HepG2 (cell line): ENCODE measurements at regions not wholly inside any gene's neighbourhood (a gene's known extent, or its start where the extent isn't known, plus 50 kb on each side); places are given as distances from the start of the nearest gene placed in this dataset.

Source experiments
- ADNP ChIP-seq: sonication (generic); formaldehyde crosslinking; IDR thresholded peaks from 2 replicates; pipeline ENCODE4 v1.4.0; 2020; ENCODE audit warnings: missing genetic modification reagents
- EZH2 ChIP-seq: conservative IDR thresholded peaks from 2 replicates; pipeline ENCODE4 v1.6.1; 2012; ENCODE audit warnings: mild to moderate bottlenecking, low read depth, low read length, moderate library complexity
- FOXJ3 ChIP-seq: sonication (generic); formaldehyde crosslinking; IDR thresholded peaks from 2 replicates; pipeline ENCODE4 v1.4.0; 2020; ENCODE audit warnings: missing genetic modification reagents, mild to moderate bottlenecking, borderline replicate concordance
- FOXK1 ChIP-seq: sonication (generic); formaldehyde crosslinking; IDR thresholded peaks from 2 replicates; pipeline ENCODE4 v1.4.0; 2020; ENCODE audit warnings: low read depth, missing genetic modification reagents, borderline replicate concordance
- HNRNPH1 ChIP-seq: fragments of 200-400 bp; formaldehyde crosslinking; optimal IDR thresholded peaks from 2 replicates; pipeline ENCODE3; 2017; ENCODE audit warnings: mild to moderate bottlenecking, low read depth, low read length
- IKZF1 ChIP-seq: fragments of 450-650 bp; IDR thresholded peaks from 2 replicates; pipeline ENCODE4 v1.7.1; 2016
- RXRB ChIP-seq: IDR thresholded peaks from 2 replicates; pipeline ENCODE4 v1.6.1; 2016; ENCODE audit warnings: borderline replicate concordance, missing genetic modification reagents, missing compliant biosample characterization
- ZNF629 ChIP-seq: sonication (generic); formaldehyde crosslinking; conservative IDR thresholded peaks from 2 replicates; pipeline ENCODE4 v1.5.0; 2020; ENCODE audit warnings: missing genetic modification reagents
- TF ChIP-seq, protein P1 (sequence below): sonication (generic); formaldehyde crosslinking; IDR thresholded peaks from 2 replicates; pipeline ENCODE4 v1.4.0; 2020; ENCODE audit warnings: mild to moderate bottlenecking, missing genetic modification reagents, borderline replicate concordance
- TF ChIP-seq, protein P2 (sequence below): sonication (generic); formaldehyde crosslinking; IDR thresholded peaks from 2 replicates; pipeline ENCODE4 v1.4.0; 2020; ENCODE audit warnings: missing genetic modification reagents, mild to moderate bottlenecking, borderline replicate concordance
- TF ChIP-seq, protein P3 (sequence below): IDR thresholded peaks from 2 replicates; pipeline ENCODE4 v1.6.1; 2016; ENCODE audit warnings: missing biosample characterization, missing genetic modification reagents, low read depth
- TF ChIP-seq, protein P4 (sequence below): IDR thresholded peaks from 2 replicates; pipeline ENCODE4 v1.6.1; 2016
- TF ChIP-seq, protein P5 (sequence below): sonication (generic); formaldehyde crosslinking; IDR thresholded peaks from 2 replicates; pipeline ENCODE4 v1.4.0; 2020; ENCODE audit warnings: low read depth, missing genetic modification reagents
- TF ChIP-seq, protein P6 (sequence below): IDR thresholded peaks from 2 replicates; pipeline ENCODE4 v1.6.1; 2012; ENCODE audit warnings: low read depth, low read length, improper control_type of control experiment

DNA sequence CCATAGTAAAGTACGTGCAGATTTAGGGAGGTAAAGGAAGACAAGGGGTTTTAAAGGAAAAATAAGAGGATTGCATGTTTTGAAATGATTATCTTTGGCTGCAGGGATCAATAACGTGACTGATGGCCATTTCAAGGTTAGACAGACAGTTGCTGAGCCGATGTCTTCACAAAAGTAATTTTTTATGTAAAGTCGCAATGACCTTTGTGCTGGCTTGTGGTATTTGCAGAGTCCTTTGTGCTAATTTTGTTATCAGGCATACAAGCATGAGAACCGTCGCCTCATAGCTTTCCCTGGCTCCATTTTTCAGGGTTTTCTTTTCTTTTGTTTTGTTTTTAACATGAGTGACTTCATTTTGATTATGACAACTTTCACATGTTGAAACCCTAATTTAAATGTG is 605.7 kb upstream of the GJE1 start (continued):
- TF ChIP-seq IKZF1 (no peak), ADNP (CRISPR knock-in tag) (no peak), HNRNPH1 (no peak), ZNF629 (peak; percentile 39; the same call in 1 of the 2 replicates), RXRB (CRISPR knock-in tag) (peak; percentile 77), FOXJ3 (peak; percentile 81; the same call in 1 of the 2 replicates), FOXK1 (no peak), EZH2 (no peak)
- TF ChIP-seq, protein P1, sequence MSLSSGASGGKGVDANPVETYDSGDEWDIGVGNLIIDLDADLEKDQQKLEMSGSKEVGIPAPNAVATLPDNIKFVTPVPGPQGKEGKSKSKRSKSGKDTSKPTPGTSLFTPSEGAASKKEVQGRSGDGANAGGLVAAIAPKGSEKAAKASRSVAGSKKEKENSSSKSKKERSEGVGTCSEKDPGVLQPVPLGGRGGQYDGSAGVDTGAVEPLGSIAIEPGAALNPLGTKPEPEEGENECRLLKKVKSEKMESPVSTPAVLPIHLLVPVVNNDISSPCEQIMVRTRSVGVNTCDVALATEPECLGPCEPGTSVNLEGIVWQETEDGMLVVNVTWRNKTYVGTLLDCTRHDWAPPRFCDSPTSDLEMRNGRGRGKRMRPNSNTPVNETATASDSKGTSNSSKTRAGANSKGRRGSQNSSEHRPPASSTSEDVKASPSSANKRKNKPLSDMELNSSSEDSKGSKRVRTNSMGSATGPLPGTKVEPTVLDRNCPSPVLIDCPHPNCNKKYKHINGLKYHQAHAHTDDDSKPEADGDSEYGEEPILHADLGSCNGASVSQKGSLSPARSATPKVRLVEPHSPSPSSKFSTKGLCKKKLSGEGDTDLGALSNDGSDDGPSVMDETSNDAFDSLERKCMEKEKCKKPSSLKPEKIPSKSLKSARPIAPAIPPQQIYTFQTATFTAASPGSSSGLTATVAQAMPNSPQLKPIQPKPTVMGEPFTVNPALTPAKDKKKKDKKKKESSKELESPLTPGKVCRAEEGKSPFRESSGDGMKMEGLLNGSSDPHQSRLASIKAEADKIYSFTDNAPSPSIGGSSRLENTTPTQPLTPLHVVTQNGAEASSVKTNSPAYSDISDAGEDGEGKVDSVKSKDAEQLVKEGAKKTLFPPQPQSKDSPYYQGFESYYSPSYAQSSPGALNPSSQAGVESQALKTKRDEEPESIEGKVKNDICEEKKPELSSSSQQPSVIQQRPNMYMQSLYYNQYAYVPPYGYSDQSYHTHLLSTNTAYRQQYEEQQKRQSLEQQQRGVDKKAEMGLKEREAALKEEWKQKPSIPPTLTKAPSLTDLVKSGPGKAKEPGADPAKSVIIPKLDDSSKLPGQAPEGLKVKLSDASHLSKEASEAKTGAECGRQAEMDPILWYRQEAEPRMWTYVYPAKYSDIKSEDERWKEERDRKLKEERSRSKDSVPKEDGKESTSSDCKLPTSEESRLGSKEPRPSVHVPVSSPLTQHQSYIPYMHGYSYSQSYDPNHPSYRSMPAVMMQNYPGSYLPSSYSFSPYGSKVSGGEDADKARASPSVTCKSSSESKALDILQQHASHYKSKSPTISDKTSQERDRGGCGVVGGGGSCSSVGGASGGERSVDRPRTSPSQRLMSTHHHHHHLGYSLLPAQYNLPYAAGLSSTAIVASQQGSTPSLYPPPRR = 0 out of 2 replicates have a peak, but pooled peaks have one; percentile 31
- TF ChIP-seq, protein P2, sequence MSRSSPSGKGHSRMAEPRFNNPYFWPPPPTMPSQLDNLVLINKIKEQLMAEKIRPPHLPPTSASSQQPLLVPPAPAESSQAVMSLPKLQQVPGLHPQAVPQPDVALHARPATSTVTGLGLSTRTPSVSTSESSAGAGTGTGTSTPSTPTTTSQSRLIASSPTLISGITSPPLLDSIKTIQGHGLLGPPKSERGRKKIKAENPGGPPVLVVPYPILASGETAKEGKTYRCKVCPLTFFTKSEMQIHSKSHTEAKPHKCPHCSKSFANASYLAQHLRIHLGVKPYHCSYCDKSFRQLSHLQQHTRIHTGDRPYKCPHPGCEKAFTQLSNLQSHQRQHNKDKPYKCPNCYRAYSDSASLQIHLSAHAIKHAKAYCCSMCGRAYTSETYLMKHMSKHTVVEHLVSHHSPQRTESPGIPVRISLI (CRISPR knock-in tag) = peak; percentile 79; the same call in 1 of the 2 replicates
- TF ChIP-seq, protein P3, sequence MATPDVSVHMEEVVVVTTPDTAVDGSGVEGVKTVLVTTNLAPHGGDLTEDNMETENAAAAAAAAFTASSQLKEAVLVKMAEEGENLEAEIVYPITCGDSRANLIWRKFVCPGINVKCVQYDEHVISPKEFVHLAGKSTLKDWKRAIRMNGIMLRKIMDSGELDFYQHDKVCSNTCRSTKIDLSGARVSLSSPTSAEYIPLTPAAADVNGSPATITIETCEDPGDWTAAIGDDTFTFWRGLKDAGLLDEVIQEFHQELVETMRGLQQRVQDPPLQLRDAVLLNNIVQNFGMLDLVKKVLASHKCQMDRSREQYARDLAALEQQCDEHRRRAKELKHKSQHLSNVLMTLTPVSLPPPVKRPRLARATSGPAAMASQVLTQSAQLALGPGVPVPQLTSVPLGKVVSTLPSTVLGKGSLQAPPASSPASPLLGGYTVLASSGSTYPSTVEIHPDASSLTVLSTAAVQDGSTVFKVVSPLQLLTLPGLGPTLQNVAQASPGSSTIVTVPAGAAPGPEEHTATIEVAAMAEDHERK (CRISPR knock-in tag) = no peak
- TF ChIP-seq, protein P4, sequence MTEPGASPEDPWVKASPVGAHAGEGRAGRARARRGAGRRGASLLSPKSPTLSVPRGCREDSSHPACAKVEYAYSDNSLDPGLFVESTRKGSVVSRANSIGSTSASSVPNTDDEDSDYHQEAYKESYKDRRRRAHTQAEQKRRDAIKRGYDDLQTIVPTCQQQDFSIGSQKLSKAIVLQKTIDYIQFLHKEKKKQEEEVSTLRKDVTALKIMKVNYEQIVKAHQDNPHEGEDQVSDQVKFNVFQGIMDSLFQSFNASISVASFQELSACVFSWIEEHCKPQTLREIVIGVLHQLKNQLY (CRISPR knock-in tag) = 0 out of 2 replicates have a peak, but pooled peaks have one; percentile 31
- TF ChIP-seq, protein P5, sequence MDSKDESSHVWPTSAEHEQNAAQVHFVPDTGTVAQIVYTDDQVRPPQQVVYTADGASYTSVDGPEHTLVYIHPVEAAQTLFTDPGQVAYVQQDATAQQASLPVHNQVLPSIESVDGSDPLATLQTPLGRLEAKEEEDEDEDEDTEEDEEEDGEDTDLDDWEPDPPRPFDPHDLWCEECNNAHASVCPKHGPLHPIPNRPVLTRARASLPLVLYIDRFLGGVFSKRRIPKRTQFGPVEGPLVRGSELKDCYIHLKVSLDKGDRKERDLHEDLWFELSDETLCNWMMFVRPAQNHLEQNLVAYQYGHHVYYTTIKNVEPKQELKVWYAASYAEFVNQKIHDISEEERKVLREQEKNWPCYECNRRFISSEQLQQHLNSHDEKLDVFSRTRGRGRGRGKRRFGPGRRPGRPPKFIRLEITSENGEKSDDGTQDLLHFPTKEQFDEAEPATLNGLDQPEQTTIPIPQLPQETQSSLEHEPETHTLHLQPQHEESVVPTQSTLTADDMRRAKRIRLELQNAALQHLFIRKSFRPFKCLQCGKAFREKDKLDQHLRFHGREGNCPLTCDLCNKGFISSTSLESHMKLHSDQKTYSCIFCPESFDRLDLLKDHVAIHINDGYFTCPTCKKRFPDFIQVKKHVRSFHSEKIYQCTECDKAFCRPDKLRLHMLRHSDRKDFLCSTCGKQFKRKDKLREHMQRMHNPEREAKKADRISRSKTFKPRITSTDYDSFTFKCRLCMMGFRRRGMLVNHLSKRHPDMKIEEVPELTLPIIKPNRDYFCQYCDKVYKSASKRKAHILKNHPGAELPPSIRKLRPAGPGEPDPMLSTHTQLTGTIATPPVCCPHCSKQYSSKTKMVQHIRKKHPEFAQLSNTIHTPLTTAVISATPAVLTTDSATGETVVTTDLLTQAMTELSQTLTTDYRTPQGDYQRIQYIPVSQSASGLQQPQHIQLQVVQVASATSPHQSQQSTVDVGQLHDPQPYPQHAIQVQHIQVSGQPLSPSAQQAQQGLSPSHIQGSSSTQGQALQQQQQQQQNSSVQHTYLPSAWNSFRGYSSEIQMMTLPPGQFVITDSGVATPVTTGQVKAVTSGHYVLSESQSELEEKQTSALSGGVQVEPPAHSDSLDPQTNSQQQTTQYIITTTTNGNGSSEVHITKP (CRISPR knock-in tag) = no peak
- TF ChIP-seq, protein P6, sequence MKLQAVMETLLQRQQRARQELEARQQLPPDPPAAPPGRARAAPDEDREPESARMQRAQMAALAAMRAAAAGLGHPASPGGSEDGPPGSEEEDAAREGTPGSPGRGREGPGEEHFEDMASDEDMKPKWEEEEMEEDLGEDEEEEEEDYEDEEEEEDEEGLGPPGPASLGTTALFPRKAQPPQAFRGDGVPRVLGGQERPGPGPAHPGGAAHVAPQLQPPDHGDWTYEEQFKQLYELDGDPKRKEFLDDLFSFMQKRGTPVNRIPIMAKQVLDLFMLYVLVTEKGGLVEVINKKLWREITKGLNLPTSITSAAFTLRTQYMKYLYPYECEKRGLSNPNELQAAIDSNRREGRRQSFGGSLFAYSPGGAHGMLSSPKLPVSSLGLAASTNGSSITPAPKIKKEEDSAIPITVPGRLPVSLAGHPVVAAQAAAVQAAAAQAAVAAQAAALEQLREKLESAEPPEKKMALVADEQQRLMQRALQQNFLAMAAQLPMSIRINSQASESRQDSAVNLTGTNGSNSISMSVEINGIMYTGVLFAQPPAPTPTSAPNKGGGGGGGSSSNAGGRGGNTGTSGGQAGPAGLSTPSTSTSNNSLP = peak; percentile 87
